Heart left ventricle (tissue), 13 donors: ENCODE measurements at regions not wholly inside any gene's neighbourhood (a gene's known extent, or its start where the extent isn't known, plus 50 kb on each side); places are given as distances from the start of the nearest gene placed in this dataset.

Experiments
- CTCF ChIP-seq, 12 donors: fragments of 200-600 bp; sonication (generic) in 4 of 12; IDR thresholded peaks; one replicate each; pipeline versions ENCODE4 v1.5.0 to v1.8.0; 2018 to 2022; ENCODE audit warnings: antibody characterized with exemption in 12 of 12, mild to moderate bottlenecking in 5 of 12
- POLR2A ChIP-seq, 2 donors: fragments of 450-650 bp; IDR thresholded peaks; one replicate each; pipeline ENCODE4 v1.6.1; 2017; ENCODE audit warnings: antibody characterized with exemption in 2 of 2, mild to moderate bottlenecking in 2 of 2, moderate library complexity in 2 of 2
- donor health status: ischemic (EF 13 %, LVEDD 7.1; RV severe dilation, severe dysfunction).
- donor health status: DM: no; HTN: yes; CAD: no.
- donor health status: DM: no; HTN: no; CAD: no.
- donor health status: ischemic (EF 25% LVEDD 6.9; RV normal size, moderate dysfunction).
- donor health status: ischemic (EF 25% LVEDD 5.7; RV mildly dilated, moderate dysfunction).
- donor health status: ischemic (EF 35%, LVEDD 5.7; RV mildly dilated, moderate dysfunction).
- donor health status: nonischemic (EF 11% LVEDD 7.7; RV severe dilation, severe dysfunction).
- donor health status: DM: yes; HTN: yes; CAD: no.
- donor health status: PGD.
- donor health status: ischemic (EF 29% LVEDD 5.4; RV normal size, mild dysfunction).
- donor health status: nonischemic (EF 23%, LVEDD 6.1; RV moderate dilation, normal function).

- TF ChIP-seq POLR2A (IDR thresholded peaks at IDR 0.05) (no peak), CTCF (IDR thresholded peaks at IDR 0.05) (no peak)
Observed at GRCh38 chr13:81406022-81406421, 1065.1 kb upstream of the SPRY2 start.
